NCI-H2107 treated with DMSO at 0.1 percent for 48 hours (cell line): ENCODE measurements at regions not wholly inside any gene's neighbourhood (a gene's known extent, or its start where the extent isn't known, plus 50 kb on each side); places are given as distances from the start of the nearest gene placed in this dataset.

Source experiments
- DNase-seq: peaks from one replicate; lab custom pipeline; 2025; ENCODE audit not compliant: unreplicated experiment; lab: John Stamatoyannopoulos, UW

GRCh38 chr9:94159069-94159939 is 75.0 kb downstream of the PTPDC1 start:
- DNase-seq, result no peak

- DNase-seq, result no peak
Observed at GRCh38 chr9:94160594-94161501, 76.6 kb downstream of the PTPDC1 start.

DNA sequence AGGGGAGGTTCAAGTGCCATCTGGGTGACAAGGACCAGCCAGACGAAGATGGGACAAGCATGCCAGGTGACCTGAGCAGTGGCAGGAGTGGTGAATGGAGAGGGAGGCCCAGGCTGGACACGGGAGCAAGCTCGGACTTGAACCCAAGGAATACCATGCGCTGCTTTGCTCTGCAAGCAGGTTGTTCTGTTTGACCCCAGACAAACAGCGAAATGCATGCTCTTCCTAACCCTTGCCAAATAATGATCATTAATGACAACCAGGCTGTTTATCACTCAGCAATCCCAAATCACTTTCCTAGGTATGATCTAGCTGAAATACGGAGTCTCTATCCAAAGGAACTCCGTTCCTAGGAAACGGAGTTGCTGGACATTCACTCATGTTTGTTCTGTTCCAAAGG is 77.4 kb downstream of the PTPDC1 start:
- no peak for DNase-seq

GRCh38 chr9:94164806-94165549 is 80.7 kb downstream of the PTPDC1 start:
- DNase-seq, result no peak

DNA sequence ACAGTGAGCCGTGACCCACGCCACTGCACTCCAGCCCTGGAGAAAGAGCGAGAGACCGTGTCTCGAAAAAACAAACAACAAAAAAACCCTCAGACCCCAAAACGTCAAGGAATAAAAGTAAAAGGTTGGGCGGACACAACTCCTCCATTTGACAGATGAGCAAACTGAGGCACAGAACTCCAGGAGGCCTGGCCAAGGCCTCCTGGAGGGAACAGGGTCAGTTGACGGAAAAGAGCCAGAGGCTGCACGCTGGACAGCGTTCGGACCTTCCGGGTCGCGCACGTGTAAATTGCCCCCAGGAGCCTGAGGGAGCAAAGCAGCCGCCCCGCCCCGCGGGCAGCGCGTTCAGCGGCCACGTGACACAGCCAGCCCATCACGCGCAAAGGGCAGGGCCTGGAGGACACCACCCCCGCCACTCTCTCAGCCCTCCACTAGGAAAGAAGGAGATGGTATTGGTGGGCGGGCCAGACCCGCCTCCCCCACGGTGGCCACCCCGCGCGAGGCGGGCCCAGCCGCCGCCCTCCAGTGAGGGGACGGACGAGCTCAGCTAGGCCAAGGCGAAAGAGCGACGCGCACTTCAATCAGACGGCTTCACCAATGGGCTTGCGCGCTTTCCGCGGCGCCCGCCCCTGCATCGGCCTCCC is 81.5 kb downstream of the PTPDC1 start:
- peak; percentile 90 for DNase-seq

- peak; percentile 92 for DNase-seq
Observed at GRCh38 chr9:94166236-94166975, 82.1 kb downstream of the PTPDC1 start.

DNA sequence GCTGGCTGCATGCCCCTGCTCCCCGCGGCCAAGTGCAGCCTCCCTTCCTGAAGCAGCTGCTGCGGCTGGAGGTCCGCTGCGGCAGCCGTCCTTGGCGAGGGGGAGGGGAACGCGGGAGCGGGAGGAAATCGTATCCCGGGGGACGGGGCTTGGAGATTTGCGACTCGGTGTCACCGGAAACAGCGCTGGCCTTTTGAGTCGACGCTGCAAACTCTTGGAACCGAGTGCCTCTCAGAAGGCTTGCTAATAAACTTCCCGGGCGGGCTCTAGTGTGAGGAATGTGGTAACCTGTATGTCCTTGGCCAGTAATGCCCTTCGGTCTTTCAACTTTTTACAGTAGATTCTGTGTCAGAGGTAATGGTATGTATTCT is 82.7 kb downstream of the PTPDC1 start:
- DNase-seq, result no peak

DNA sequence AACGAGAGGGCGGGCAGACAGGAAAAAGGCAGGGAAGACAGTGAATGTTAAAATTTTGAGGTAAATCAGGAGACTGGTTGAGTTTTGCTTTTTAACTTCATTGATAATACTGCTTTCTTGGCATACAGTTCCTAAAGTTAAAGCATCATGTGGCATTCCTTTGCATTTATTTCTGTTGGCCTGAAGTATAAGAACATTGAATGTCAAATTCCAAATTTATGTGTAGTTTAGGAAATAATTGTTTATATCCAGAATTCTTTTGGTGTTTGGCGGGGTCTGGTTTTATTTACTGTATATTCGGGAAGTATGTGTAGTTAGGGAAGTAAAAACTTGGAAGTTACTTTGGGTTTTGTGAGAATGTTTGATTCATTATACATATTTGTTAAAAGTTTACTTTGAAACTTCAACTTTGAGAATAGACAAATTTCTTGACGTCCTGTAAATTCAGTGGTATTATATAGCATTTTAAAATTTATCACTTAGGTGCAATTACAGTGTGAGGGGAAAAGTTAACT is 83.2 kb downstream of the PTPDC1 start:
- no peak for DNase-seq

DNA sequence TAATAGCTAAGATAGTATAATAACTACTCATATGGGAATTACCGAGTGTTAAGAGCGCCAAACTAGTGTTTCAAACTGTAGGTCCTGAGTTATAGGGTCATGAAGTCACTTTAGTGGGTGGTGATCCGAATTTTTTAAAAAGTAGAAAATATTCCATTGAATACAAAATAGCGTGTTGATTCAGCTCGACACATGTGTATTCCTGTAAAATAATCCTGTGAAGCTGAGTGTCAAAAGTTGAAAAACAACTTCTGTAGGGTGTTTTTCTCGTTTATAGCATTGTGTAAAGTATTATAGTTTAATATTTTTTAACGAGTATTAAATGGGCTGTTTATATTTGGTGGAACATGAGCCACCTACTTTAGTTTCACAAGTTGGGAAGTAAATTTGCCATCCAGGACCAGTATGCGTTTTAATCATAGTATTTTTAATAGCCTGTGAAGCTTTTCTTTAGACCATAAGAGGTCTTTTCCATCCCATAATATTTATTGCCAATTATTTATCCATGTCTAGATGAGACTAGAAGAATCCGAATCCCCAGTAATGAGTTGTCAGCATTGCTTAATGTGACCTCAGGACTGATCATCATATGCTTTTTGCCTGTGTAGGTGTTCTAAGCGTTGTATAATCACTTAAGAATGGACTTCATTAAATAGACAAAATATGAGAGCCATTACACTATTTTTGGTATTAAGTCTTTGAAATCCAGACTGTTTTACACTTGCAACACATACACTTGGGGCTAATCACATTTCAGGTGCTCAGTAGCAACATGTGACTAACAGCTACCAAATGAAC is 84.1 kb downstream of the PTPDC1 start:
- DNase-seq, result no peak

GRCh38 chr9:94169968-94170367 is 85.7 kb downstream of the PTPDC1 start:
- DNase-seq, result no peak

DNA sequence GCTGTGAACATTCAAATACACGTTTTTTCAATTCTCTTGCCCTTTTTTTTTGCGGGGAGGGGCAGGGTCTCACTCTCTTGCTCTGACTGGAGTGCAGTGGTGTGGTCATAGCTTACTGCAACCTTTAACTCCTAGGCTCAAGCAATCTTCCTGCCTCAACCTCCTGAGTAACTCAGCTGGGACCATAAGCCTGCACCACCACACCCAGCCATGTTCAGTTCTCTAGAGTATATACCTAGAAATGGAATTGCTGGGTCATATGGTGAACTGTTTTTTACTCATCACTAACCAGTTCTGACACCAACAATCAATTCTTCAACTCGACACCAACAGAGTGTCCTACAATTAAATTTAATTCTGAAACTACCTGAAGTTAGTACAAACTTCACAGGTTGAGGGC is 85.5 kb upstream of the ZNF169 start:
- no peak for DNase-seq

- DNase-seq, result no peak
Observed at GRCh38 chr9:94174164-94174563, 84.9 kb upstream of the ZNF169 start.

DNA sequence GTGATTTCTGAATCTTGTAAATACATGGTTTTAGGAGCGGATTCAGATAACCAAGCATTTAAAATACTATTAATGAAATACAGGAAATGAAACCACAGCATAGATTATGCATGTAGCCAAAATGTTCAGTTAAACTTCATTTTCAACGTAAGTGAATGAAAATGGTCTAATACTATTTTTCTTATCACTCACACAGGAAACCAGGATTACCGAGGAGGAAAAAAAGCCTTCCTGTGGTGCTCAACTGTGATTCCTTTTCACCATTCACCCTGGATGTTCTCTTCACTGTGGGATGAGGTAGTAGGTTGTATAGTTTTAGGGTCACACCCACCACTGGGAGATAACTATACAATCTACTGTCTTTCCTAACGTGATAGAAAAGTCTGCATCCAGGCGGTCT is 83.4 kb upstream of the ZNF169 start:
- no peak for DNase-seq

DNA sequence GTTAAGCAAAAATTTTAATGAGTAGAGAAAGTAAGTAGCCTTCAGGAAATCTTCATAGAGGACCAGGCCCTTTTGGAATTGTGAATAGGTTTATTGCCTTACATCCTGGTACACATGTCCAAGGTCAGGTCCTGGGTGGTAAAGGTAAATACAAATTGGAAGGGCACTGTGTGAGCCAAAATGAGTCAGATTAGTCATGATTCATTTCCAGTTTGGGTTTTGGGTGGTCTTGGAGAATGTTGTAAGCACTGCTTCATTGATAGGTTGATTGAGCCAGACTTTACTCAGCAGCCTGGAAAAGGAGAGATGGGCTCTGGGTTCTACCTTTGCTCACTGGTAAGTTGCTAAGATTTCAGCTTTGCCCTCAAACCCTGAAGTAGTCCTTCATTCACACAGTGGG is 82.5 kb upstream of the ZNF169 start:
- DNase-seq, result no peak

DNA sequence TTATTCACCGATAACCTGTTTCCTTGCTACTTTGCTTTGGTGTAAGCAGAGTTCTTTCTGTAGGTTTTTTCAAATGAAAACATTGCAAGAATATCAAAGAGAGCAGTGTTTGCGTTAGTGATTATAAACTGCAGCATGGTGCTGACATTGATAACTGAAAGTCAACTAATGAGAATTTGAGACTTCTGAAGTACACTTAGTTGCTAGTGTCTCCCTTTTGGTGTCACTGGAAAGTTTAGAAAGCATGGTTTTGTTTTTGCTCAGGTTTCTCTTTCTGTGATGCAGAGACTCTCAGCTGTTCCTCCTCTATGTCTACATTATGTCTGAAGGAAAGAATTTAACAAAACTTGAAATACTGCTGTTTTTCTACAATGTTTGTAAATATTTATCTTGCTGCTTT is 80.2 kb upstream of the ZNF169 start:
- no peak for DNase-seq

DNA sequence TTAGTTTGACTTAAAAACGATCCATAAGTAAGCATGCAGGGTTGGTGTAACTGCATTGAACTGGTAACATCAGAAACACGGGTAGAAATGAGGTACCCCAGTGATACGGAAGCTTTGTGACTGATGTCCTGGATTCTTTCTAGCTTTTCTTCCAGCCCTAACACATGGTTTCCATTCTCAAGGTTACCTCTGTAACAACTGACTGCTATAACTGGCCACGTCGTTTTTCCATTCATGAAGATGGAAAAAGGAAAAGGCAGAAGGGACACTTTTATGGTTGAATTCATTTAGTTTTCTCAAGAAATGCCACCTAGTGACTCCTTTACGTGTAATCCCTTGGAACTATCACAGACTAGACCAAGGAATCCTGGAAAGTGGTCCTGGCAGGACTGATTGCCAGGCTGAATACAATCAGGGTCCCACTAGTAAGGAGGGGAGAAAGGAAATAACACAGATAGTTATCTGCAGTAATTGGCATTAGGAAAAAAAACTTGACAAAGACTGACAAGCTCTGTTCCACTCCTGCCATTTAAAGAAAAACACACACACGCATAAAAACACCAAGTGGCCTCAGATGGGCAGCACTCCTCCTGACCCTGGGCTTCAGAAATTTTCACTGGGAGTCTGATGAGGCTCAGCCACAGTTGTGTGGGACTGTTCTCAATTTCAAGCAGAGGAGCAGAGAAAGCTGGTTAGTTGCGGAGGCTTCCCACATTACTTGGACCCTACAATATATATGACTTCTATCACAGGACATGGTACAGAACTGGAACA is 77.5 kb upstream of the ZNF169 start:
- no peak for DNase-seq

DNA sequence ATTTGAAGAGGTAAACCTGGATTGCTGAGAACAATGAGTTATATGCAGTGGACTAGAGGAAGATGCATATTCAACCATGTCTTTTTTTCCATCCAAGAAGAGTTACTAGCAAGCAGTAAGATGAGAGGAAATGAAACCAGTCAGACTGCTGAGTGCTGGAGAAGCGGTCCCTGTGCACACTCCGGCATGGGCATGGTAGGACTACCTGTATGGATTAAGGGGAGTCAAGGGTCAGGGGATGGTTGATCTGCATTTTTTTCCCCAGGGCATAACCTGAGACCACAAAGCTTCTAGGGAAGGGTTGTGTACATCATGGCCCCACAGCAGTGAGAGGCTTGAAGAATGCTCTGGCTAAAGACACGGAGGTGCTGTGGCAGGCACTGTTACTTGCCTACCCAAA is 76.6 kb upstream of the ZNF169 start:
- DNase-seq, result no peak

DNA sequence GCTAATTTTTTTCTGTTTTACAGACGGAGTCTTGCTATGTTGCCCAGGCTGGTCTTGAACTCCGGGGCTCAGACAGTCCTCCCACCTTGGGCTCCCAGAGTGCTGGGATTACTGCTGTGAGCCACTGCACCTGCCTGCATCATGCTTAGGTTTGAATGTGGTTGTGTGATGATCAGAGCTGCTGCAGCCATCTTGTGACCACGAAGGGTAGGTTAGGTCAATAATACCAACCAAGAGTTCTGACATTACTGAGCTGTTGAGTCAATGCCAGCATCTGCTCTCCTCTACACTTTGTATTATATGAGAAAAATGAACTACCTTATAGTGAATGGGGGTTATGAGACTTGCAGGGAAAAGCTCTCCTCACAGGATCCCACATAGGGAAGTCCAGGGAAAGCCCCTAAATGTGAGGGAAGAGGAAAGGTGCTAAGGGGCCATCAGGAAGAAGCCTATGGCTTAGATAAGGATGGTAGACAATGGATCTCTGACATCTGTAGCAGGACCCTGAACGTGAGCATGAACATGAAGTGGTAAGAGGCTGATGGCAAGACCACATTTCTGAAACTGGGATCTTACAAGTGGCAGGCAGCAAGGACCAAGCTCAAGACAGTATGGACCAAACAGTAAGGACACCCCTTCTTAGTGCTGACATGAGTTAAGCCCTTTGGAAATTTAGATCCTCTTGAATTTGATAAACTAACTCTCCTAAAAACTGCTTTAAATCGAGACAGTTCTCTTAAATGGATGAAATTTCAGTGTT is 75.7 kb upstream of the ZNF169 start:
- DNase-seq, result no peak
